Neural progenitor cell (in vitro differentiated cells): ENCODE measurements at regions not wholly inside any gene's neighbourhood (a gene's known extent, or its start where the extent isn't known, plus 50 kb on each side); places are given as distances from the start of the nearest gene placed in this dataset.

Source experiments
- DNase-seq: peaks from one replicate; pipeline ENCODE4 v3.0.0-alpha.2; 2016; ENCODE audit warnings: low spot score
- H2AFZ ChIP-seq: fragments of 200-600 bp; sonication (generic); replicated peaks from 2 replicates; pipeline ENCODE4 v1.6.1; 2016; ENCODE audit warnings: antibody characterized with exemption
- H3F3A ChIP-seq: fragments of 200-600 bp; sonication (generic); 2 replicates; pipeline ENCODE4 v1.6.1; 2016; ENCODE audit warnings: antibody characterized with exemption, low read depth
- H3K27ac ChIP-seq: fragments of 200-600 bp; sonication (generic); 2 replicates; pipeline ENCODE4 v1.5.1; 2016; ENCODE audit warnings: mild to moderate bottlenecking
- H3K27me3 ChIP-seq: fragments of 200-600 bp; sonication (generic); 2 replicates; pipeline ENCODE4 v1.6.1; 2016; ENCODE audit warnings: mild to moderate bottlenecking, moderate library complexity
- H3K36me3 ChIP-seq: fragments of 200-600 bp; sonication (generic); 2 replicates; pipeline ENCODE4 v1.5.1; 2016
- H3K4me1 ChIP-seq: fragments of 200-600 bp; sonication (generic); 2 replicates; pipeline ENCODE4 v1.6.1; 2016; ENCODE audit warnings: mixed run types
- H3K4me2 ChIP-seq: fragments of 200-600 bp; sonication (generic); 2 replicates; pipeline ENCODE4 v1.6.1; 2016
- H3K4me3 ChIP-seq: fragments of 200-600 bp; sonication (generic); 2 replicates; pipeline ENCODE4 v1.5.1; 2016
- H3K79me2 ChIP-seq: fragments of 200-600 bp; sonication (generic); 2 replicates; pipeline ENCODE4 v1.6.1; 2016; ENCODE audit warnings: low read depth
- H3K9ac ChIP-seq: fragments of 200-600 bp; sonication (generic); 2 replicates; pipeline ENCODE4 v1.6.1; 2016
- H3K9me3 ChIP-seq: fragments of 200-600 bp; sonication (generic); 2 replicates; pipeline ENCODE4 v1.5.1; 2016; ENCODE audit warnings: low read depth
- H4K20me1 ChIP-seq: fragments of 200-600 bp; sonication (generic); 2 replicates; pipeline ENCODE4 v1.6.1; 2016; ENCODE audit warnings: low read depth
- H3K27ac Mint-ChIP-seq: 3 replicates; pipeline ENCODE4 v1.8.0; 2021; ENCODE audit warnings: mixed read lengths
- H3K27me3 Mint-ChIP-seq: 2 replicates; pipeline ENCODE4 v1.8.0; 2022; ENCODE audit warnings: low read depth, mild to moderate bottlenecking, inconsistent platforms, moderate library complexity, mixed read lengths; ENCODE audit not compliant: insufficient read depth
- H3K36me3 Mint-ChIP-seq: 3 replicates; pipeline ENCODE4 v1.8.0; 2021; ENCODE audit warnings: mixed read lengths
- H3K4me1 Mint-ChIP-seq: 3 replicates; pipeline ENCODE4 v1.8.0; 2021; ENCODE audit warnings: mixed read lengths
- H3K4me3 Mint-ChIP-seq: 3 replicates; pipeline ENCODE4 v1.8.0; 2021; ENCODE audit warnings: mild to moderate bottlenecking, moderate library complexity, mixed read lengths
- H3K9me3 Mint-ChIP-seq: 3 replicates; pipeline ENCODE4 v1.8.0; 2020; ENCODE audit warnings: mixed read lengths
- CTCF ChIP-seq: fragments of 200-600 bp; sonication (generic); IDR thresholded peaks from 2 replicates; pipeline ENCODE4 v1.5.1; 2017; ENCODE audit warnings: antibody characterized with exemption, mild to moderate bottlenecking
- EZH2 ChIP-seq: fragments of 200-600 bp; sonication (generic); IDR thresholded peaks from 2 replicates; pipeline ENCODE4 v1.6.1; 2017; ENCODE audit warnings: antibody characterized with exemption, mild to moderate bottlenecking, moderate library complexity
- EZH2phosphoT487 ChIP-seq: fragments of 200-600 bp; sonication (generic); IDR thresholded peaks from 2 replicates; pipeline ENCODE4 v1.6.1; 2017; ENCODE audit warnings: antibody characterized with exemption

- no peak overlapping the region for H3K27ac Mint-ChIP-seq
- Histone ChIP-seq H4K20me1 (no peaks in the 10 kb centered on the region), H3F3A (no peaks in the 10 kb centered on the region), H2AFZ (no peak overlapping the region), H3K9me3 (no peaks in the 10 kb centered on the region), H3K9ac (no peak overlapping the region), H3K79me2 (no peaks in the 10 kb centered on the region), H3K27me3 (no peaks in the 10 kb centered on the region), H3K27ac (no peak overlapping the region), H3K36me3 (no peaks in the 10 kb centered on the region), H3K4me2 (no peak overlapping the region), H3K4me1 (peaks cover 2% of the 10 kb centered on the region), H3K4me3 (no peak overlapping the region)
- no peaks in the 10 kb centered on the region for H3K36me3 Mint-ChIP-seq
- H3K4me3 Mint-ChIP-seq: no peak overlapping the region
- no peak for TF ChIP-seq CTCF
- TF ChIP-seq EZH2: no peak
- TF ChIP-seq EZH2phosphoT487: no peak
- H3K9me3 Mint-ChIP-seq: no peaks in the 10 kb centered on the region
- H3K4me1 Mint-ChIP-seq: peaks cover 4% of the 10 kb centered on the region
- no peak for DNase-seq
- no peaks in the 10 kb centered on the region for H3K27me3 Mint-ChIP-seq
Measured at GRCh38 chr9:75734802-75735201, 155.7 kb upstream of the PCSK5 start.

DNA sequence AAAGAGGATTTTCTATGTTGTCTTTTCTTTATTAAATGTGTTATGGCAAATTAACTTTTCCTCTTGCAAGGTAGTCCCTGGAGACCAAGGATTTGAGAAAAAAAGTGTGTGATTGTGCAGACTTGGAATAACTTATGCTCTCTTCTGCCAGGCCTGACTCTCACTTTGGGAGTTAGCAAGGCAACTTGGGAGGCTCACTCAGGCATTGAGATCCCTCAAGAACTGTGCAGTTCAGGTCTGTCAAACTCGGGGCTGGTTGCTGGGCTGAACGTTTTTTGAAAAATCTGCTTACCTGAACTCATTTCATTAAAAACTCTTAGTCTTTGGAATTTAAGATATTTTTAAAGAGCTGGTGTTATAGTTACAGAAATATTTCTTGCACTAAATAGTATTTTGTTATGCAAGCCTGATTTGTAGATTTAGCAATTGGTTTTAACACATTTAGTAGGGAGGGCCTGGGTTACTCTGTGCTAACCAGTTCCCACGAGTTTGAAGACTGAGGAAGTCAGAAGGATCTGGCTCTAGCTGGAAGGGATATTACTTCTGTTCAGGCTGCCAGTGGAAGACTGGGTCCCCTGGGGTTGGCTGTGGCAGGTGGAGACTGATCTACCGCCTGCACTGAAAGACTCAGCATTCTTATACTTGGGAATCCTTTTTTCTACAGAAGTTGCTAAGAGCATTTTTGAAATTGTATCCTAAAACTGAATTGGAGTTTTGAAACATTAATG lies 150.4 kb upstream of the PCSK5 start:
- no peaks in the 10 kb centered on the region for H3K4me1 Mint-ChIP-seq
- TF ChIP-seq EZH2 (no peak), CTCF (no peak), EZH2phosphoT487 (no peak)
- peak; percentile 53 for DNase-seq

GRCh38 chr9:75743855-75744254 lies 146.6 kb upstream of the PCSK5 start:
- Mint-ChIP-seq H3K4me3 (no peak overlapping the region), H3K9me3 (no peaks in the 10 kb centered on the region), H3K36me3 (no peaks in the 10 kb centered on the region), H3K4me1 (no peaks in the 10 kb centered on the region), H3K27ac (no peak overlapping the region), H3K27me3 (peaks cover 2% of the 10 kb centered on the region)
- Histone ChIP-seq H3F3A (no peaks in the 10 kb centered on the region), H3K36me3 (no peaks in the 10 kb centered on the region), H3K9me3 (no peaks in the 10 kb centered on the region), H3K79me2 (no peaks in the 10 kb centered on the region), H3K9ac (no peak overlapping the region), H3K4me3 (no peak overlapping the region), H3K27ac (no peak overlapping the region), H3K27me3 (no peaks in the 10 kb centered on the region), H3K4me2 (no peak overlapping the region), H2AFZ (no peak overlapping the region), H4K20me1 (no peaks in the 10 kb centered on the region), H3K4me1 (peaks cover 9% of the 10 kb centered on the region)
- TF ChIP-seq EZH2: no peak
- TF ChIP-seq CTCF: no peak
- no peak for TF ChIP-seq EZH2phosphoT487
- no peak for DNase-seq

More for the DNA sequence above, 150.4 kb upstream of the PCSK5 start:
- Mint-ChIP-seq H3K36me3 (no peaks in the 10 kb centered on the region), H3K4me3 (no peak overlapping the region), H3K27me3 (peaks cover 2% of the 10 kb centered on the region), H3K27ac (no peak overlapping the region), H3K9me3 (no peaks in the 10 kb centered on the region)
- H4K20me1 ChIP-seq: no peaks in the 10 kb centered on the region
- no peaks in the 10 kb centered on the region for H3F3A ChIP-seq
- H2AFZ ChIP-seq: no peak overlapping the region
- no peaks in the 10 kb centered on the region for H3K79me2 ChIP-seq
- no peak overlapping the region for H3K27ac ChIP-seq
- no peaks in the 10 kb centered on the region for H3K9me3 ChIP-seq
- H3K36me3 ChIP-seq: no peaks in the 10 kb centered on the region
- H3K27me3 ChIP-seq: no peaks in the 10 kb centered on the region
- H3K4me3 ChIP-seq: no peak overlapping the region
- no peak overlapping the region for H3K4me2 ChIP-seq
- H3K4me1 ChIP-seq: peaks cover 9% of the 10 kb centered on the region
- no peak overlapping the region for H3K9ac ChIP-seq
